Progenitor cell of endocrine pancreas (in vitro differentiated cells): ENCODE measurements at regions not wholly inside any gene's neighbourhood (a gene's known extent, or its start where the extent isn't known, plus 50 kb on each side); places are given as distances from the start of the nearest gene placed in this dataset.

ENCODE experiments used
- DNase-seq: peaks from one replicate; pipeline ENCODE4 v3.0.0; 2021; ENCODE audit warnings: low spot score; ENCODE audit not compliant: unreplicated experiment
- H3K27ac Mint-ChIP-seq: 2 replicates; pipeline ENCODE4 v1.8.0; 2021; ENCODE audit warnings: mild to moderate bottlenecking, moderate library complexity, mixed read lengths
- H3K27me3 Mint-ChIP-seq: 2 replicates; pipeline ENCODE4 v1.8.0; 2021; ENCODE audit warnings: mixed read lengths
- H3K36me3 Mint-ChIP-seq: 2 replicates; pipeline ENCODE4 v1.8.0; 2022; ENCODE audit warnings: mixed read lengths; ENCODE audit not compliant: insufficient read depth
- H3K4me1 Mint-ChIP-seq: 2 replicates; pipeline ENCODE4 v1.8.0; 2021; ENCODE audit warnings: low read depth, mixed read lengths
- H3K4me3 Mint-ChIP-seq: 2 replicates; pipeline ENCODE4 v1.8.0; 2021; ENCODE audit warnings: low read depth, mild to moderate bottlenecking, moderate library complexity, mixed read lengths
- H3K9me3 Mint-ChIP-seq: 2 replicates; pipeline ENCODE4 v1.8.0; 2021; ENCODE audit warnings: low read depth, mixed read lengths
- CTCF ChIP-seq: fragments of 200-600 bp; sonication (generic); IDR thresholded peaks from one replicate; pipeline ENCODE4 v1.5.0; 2021; ENCODE audit warnings: antibody characterized with exemption, mild to moderate bottlenecking; ENCODE audit not compliant: unreplicated experiment

- H3K27ac Mint-ChIP-seq, result peak overlapping the region; percentile 88
- DNase-seq, result no peak
- TF ChIP-seq CTCF, result no peak
- H3K27me3 Mint-ChIP-seq, result peaks cover 17% of the 10 kb centered on the region
- no peaks in the 10 kb centered on the region for H3K9me3 Mint-ChIP-seq
- H3K4me1 Mint-ChIP-seq, result peaks cover 15% of the 10 kb centered on the region
- no peak overlapping the region for H3K4me3 Mint-ChIP-seq
- H3K36me3 Mint-ChIP-seq, result no peaks in the 10 kb centered on the region
These were observed 390.6 kb upstream of the ERCC4 start for GRCh38 chr16:13529193-13529982.

GRCh38 chr16:13540771-13541170, 379.2 kb upstream of the ERCC4 start:
- no peaks in the 10 kb centered on the region for H3K36me3 Mint-ChIP-seq

GRCh38 chr16:13542284-13542683, 377.7 kb upstream of the ERCC4 start:
- Mint-ChIP-seq H3K27me3 (peaks cover 9% of the 10 kb centered on the region), H3K4me3 (no peak overlapping the region), H3K9me3 (no peaks in the 10 kb centered on the region), H3K36me3 (no peaks in the 10 kb centered on the region), H3K4me1 (no peaks in the 10 kb centered on the region), H3K27ac (no peak overlapping the region)
- DNase-seq, result no peak
- no peak for TF ChIP-seq CTCF

More at GRCh38 chr16:13540771-13541170, 379.2 kb upstream of the ERCC4 start:
- Mint-ChIP-seq H3K27ac (no peak overlapping the region), H3K4me3 (no peak overlapping the region), H3K9me3 (no peaks in the 10 kb centered on the region), H3K4me1 (no peaks in the 10 kb centered on the region), H3K27me3 (peaks cover 6% of the 10 kb centered on the region)
- TF ChIP-seq CTCF, result no peak
- no peak for DNase-seq

GRCh38 chr16:13543850-13544249, 376.1 kb upstream of the ERCC4 start:
- Mint-ChIP-seq H3K27me3 (peaks cover 9% of the 10 kb centered on the region), H3K4me1 (no peaks in the 10 kb centered on the region), H3K36me3 (no peaks in the 10 kb centered on the region), H3K4me3 (no peak overlapping the region), H3K9me3 (no peaks in the 10 kb centered on the region), H3K27ac (no peak overlapping the region)
- TF ChIP-seq CTCF, result no peak
- DNase-seq, result no peak

- no peaks in the 10 kb centered on the region for H3K4me1 Mint-ChIP-seq
- H3K9me3 Mint-ChIP-seq, result no peaks in the 10 kb centered on the region
- no peak for DNase-seq
- no peak overlapping the region for H3K27ac Mint-ChIP-seq
- no peak for TF ChIP-seq CTCF
- no peak overlapping the region for H3K4me3 Mint-ChIP-seq
- H3K36me3 Mint-ChIP-seq, result no peaks in the 10 kb centered on the region
- peaks cover 9% of the 10 kb centered on the region for H3K27me3 Mint-ChIP-seq
These were observed 374.7 kb upstream of the ERCC4 start for GRCh38 chr16:13545271-13545670.
